Breast epithelium (tissue), 4 donors: ENCODE measurements at regions not wholly inside any gene's neighbourhood (a gene's known extent, or its start where the extent isn't known, plus 50 kb on each side); places are given as distances from the start of the nearest gene placed in this dataset.

Experiments used
- DNase-seq, 2 donors: peaks; one replicate each; pipeline ENCODE4 v3.0.0-alpha.2; 2019; ENCODE audit warnings: low spot score in 2 of 2
- H3K27ac ChIP-seq, 2 donors: fragments of 200-600 bp; sonication (generic) in 1 of 2; one replicate each; pipeline ENCODE4 v1.5.1; 2016 to 2019; ENCODE audit warnings: mild to moderate bottlenecking in 1 of 2
- H3K27me3 ChIP-seq, 2 donors: fragments of 200-600 bp; sonication (generic) in 1 of 2; one replicate each; pipeline versions ENCODE4 v1.5.1 to v1.6.0; 2017 to 2019; ENCODE audit warnings: control low read depth in 1 of 2, mild to moderate bottlenecking in 1 of 2
- H3K36me3 ChIP-seq: fragments of 200-600 bp; one replicate; pipeline ENCODE4 v1.5.1; 2019
- H3K4me1 ChIP-seq, 2 donors: fragments of 200-600 bp; sonication (generic); one replicate each; pipeline ENCODE4 v1.5.1; 2016 to 2019; ENCODE audit warnings: control low read depth in 1 of 2
- H3K4me3 ChIP-seq, 3 donors: fragments of 200-600 bp; sonication (generic); 1 replicate in 2 of 3; 2 replicates in 1 of 3; pipeline ENCODE4 v1.5.1; 2016 to 2019; ENCODE audit warnings: mild to moderate bottlenecking in 3 of 3, moderate library complexity in 2 of 3
- H3K9me3 ChIP-seq, 2 donors: fragments of 200-600 bp; sonication (generic) in 1 of 2; one replicate each; pipeline ENCODE4 v1.5.1; 2016 to 2019; ENCODE audit warnings: control low read depth in 1 of 2
- CTCF ChIP-seq, 3 donors: fragments of 450-650 bp; IDR thresholded peaks; one replicate each; pipeline ENCODE4 v1.5.1; 2016 to 2017; ENCODE audit warnings: antibody characterized with exemption in 3 of 3, mild to moderate bottlenecking in 3 of 3, moderate library complexity in 3 of 3
- POLR2A ChIP-seq: fragments of 450-650 bp; IDR thresholded peaks from one replicate; pipeline ENCODE4 v1.6.1; 2016; ENCODE audit warnings: antibody characterized with exemption, mild to moderate bottlenecking, moderate library complexity
- POLR2AphosphoS5 ChIP-seq, 3 donors: sonication (generic); formaldehyde crosslinking; IDR thresholded peaks; one replicate each; pipeline ENCODE4 v1.6.1; 2017; ENCODE audit warnings: antibody characterized with exemption in 3 of 3
- intact Hi-C: fragments of 100-400 bp; cut with DNase I; formaldehyde crosslinking; loops from one replicate; pipeline ENCODE4 v1.15.1; 2023; ENCODE audit warnings: low total_unique reads

DNA sequence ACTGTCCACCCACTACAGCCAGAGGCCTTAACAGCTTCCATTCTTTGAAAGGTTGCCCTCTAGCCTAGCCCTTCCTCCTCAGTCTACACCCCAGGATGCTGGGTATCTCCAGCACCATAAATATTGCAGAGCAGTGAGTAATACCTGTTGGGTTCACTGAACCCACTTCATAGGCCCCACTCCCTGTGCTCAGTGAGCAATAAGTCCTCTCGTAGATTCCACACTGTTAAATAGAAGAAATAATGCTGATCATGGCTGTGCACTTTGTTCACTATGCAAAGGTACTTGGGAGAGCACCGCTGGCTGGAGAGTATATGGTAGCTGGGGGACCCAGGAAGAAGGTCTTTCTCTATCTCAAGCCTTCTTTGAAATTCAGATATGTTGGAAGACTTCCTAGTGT is 87.3 kb downstream of the RSPH3 start:
- intact Hi-C loops, result no loop called here
- no peak for TF ChIP-seq POLR2AphosphoS5 (IDR thresholded peaks at IDR 0.05)
- TF ChIP-seq POLR2A, result no peak
- no peak for TF ChIP-seq CTCF (IDR thresholded peaks at IDR 0.05)
- Histone ChIP-seq H3K4me3 (no peak overlapping the region), H3K27ac (no peak overlapping the region), H3K4me1 (no peaks in the 10 kb centered on the region), H3K27me3 (no peaks in the 10 kb centered on the region), H3K9me3 (no peaks in the 10 kb centered on the region), H3K36me3 (no peaks in the 10 kb centered on the region)
- no peak for DNase-seq

GRCh38 chr6:158911746-158912480 is 88.1 kb downstream of the RSPH3 start:
- TF ChIP-seq POLR2AphosphoS5 (IDR thresholded peaks at IDR 0.05), result no peak
- TF ChIP-seq POLR2A, result no peak
- no peak for TF ChIP-seq CTCF (IDR thresholded peaks at IDR 0.05)
- intact Hi-C loops, result no loop called here
- H3K27me3 ChIP-seq, result no peaks in the 10 kb centered on the region
- H3K4me3 ChIP-seq, result no peak overlapping the region
- H3K36me3 ChIP-seq, result no peaks in the 10 kb centered on the region
- no peak for DNase-seq
- H3K9me3 ChIP-seq, result no peaks in the 10 kb centered on the region
- H3K4me1 ChIP-seq, result no peaks in the 10 kb centered on the region
- peak overlapping the region in 1 of 2 donors; percentile 0 for H3K27ac ChIP-seq

DNA sequence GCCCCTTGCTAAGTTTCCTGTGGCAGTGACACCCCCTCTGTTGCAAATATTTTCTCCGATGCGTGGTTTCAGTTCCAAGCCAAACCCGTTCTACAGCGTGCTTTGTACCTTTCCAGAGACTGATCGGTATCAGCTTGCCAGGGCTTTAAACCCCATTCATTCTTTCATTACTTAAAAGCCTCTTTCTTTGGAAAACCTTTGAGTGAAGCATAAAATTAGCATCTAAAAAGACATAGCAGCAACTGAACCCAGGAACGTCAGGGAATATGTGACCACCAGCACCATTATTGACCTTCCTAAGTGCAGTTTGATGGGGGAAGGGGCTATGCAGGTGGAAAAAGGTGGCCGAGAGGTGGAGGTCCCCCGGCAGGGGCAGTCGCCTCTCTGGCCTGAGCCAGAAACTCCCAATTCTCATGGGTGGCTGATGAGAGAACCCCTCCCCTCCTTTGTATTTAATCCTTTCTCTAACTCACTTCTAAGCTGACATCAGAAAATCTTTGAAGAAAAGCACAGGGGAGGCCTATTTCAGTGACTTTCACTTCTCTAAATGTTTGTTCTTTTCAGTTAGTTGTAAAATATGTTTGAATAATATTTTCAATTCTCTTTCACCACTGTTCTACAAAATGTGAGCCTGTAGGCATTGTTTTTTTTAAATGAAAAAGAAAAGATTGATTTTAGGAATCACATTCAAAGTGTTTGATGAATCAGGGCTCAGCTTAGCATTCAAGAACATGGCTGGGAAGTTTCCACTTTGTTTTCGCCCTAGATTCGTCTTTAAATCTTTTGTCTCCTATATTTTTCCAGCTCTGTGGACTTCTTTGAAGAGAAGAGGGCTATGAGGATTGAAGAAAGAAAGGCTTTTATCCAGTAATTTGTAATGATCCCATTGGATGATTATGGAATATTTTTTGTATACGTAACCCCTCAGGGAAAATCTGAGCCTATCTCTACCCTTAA is 89.2 kb downstream of the RSPH3 start:
- peak overlapping the region in 1 of 2 donors; percentile 64 for H3K27ac ChIP-seq
- H3K4me1 ChIP-seq, result no peaks in the 10 kb centered on the region
- no peak overlapping the region for H3K4me3 ChIP-seq
- TF ChIP-seq POLR2A (no peak), CTCF (IDR thresholded peaks at IDR 0.05) (no peak), POLR2AphosphoS5 (IDR thresholded peaks at IDR 0.05) (no peak)
- DNase-seq, result peak in 1 of 2 donors; percentile 35
- no peaks in the 10 kb centered on the region for H3K36me3 ChIP-seq
- intact Hi-C loops, result no loop called here
- H3K9me3 ChIP-seq, result no peaks in the 10 kb centered on the region
- H3K27me3 ChIP-seq, result no peaks in the 10 kb centered on the region

DNA sequence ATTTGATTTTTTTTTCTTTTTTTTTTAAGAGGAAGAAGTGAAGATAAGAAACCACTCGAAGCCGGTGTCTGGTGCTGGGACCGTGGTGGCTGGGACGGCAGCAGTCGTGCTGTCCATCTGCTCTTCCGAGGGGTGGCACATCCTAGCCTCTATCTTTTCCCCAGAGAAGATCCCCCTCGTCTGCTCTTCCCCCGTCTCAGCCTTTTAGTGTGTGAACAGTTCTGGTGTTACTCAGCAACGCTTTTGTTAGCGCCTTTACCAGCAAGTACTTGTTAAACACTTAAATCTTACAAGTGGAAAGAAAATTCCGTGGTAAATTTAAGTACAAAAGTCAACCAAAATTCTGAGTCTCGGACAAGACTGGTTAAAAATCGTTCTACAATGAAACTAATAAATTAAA is 90.1 kb downstream of the RSPH3 start:
- no peaks in the 10 kb centered on the region for H3K36me3 ChIP-seq
- no peaks in the 10 kb centered on the region for H3K4me1 ChIP-seq
- intact Hi-C loops, result no loop called here
- no peak for DNase-seq
- peak overlapping the region in 1 of 2 donors; percentile 64 for H3K27ac ChIP-seq
- H3K9me3 ChIP-seq, result peaks cover 1 to 7% of the 10 kb centered on the region in 2 donors
- TF ChIP-seq CTCF (IDR thresholded peaks at IDR 0.05) (no peak), POLR2A (no peak), POLR2AphosphoS5 (IDR thresholded peaks at IDR 0.05) (no peak)
- H3K4me3 ChIP-seq, result no peak overlapping the region
- no peaks in the 10 kb centered on the region for H3K27me3 ChIP-seq

DNA sequence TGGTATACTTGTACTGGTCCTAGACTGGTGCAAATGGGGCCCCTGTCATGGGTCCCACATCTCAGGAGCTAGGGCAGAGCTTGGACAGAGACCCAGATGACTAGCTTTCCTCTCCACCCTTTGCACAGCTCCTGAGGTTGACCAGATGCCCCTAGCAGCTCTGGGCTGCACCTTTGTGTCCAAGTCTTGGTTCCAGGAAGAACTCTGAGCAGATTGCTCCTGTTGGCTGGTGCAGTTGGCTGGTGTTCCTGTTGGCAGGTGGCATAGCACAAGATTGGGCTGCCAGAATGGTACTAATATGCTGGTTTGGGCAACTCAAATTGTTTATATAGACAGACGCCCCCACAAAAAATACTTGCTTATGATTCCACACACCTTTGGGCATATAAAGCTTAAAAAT is 89.4 kb upstream of the EZR start:
- no peak for TF ChIP-seq POLR2AphosphoS5 (IDR thresholded peaks at IDR 0.05)
- no peak for TF ChIP-seq CTCF (IDR thresholded peaks at IDR 0.05)
- TF ChIP-seq POLR2A, result no peak
- H3K36me3 ChIP-seq, result no peaks in the 10 kb centered on the region
- intact Hi-C loops, result no loop called here
- no peak overlapping the region for H3K27ac ChIP-seq
- no peaks in the 10 kb centered on the region for H3K27me3 ChIP-seq
- H3K9me3 ChIP-seq, result peaks cover 3 to 7% of the 10 kb centered on the region in 2 donors
- no peak overlapping the region for H3K4me3 ChIP-seq
- H3K4me1 ChIP-seq, result no peaks in the 10 kb centered on the region
- DNase-seq, result no peak
